DOHH2 (cell line): ENCODE measurements at regions not wholly inside any gene's neighbourhood (a gene's known extent, or its start where the extent isn't known, plus 50 kb on each side); places are given as distances from the start of the nearest gene placed in this dataset.
"Not testable (repeated sequence)": the region's sequence is repeated elsewhere in the genome, so short reads cannot be mapped to it uniquely, and the experiment has no call there.

Experiments used
- H3F3A ChIP-seq: fragments of 200-600 bp; sonication (generic), shearing (Covaris generic); 2 replicates; pipeline ENCODE4 v1.6.0; 2016; ENCODE audit warnings: antibody characterized with exemption, mild to moderate bottlenecking; ENCODE audit not compliant: control insufficient read depth, insufficient read depth
- H3K27ac ChIP-seq: fragments of 200-600 bp; sonication (generic); 2 replicates; pipeline ENCODE4 v1.5.1; 2014; ENCODE audit warnings: low read depth, mild to moderate bottlenecking, low read length, moderate library complexity
- H3K27me3 ChIP-seq: fragments of 200-600 bp; sonication (generic); 2 replicates; pipeline ENCODE4 v1.6.1; 2014; ENCODE audit warnings: mild to moderate bottlenecking, low read length, mixed read lengths; ENCODE audit not compliant: control insufficient read depth
- H3K36me3 ChIP-seq: fragments of 200-600 bp; sonication (generic); 2 replicates; pipeline ENCODE4 v1.6.1; 2014; ENCODE audit warnings: mild to moderate bottlenecking, low read length, moderate library complexity, mixed read lengths; ENCODE audit not compliant: control insufficient read depth
- H3K4me1 ChIP-seq: fragments of 200-600 bp; sonication (generic); 2 replicates; pipeline ENCODE4 v1.6.1; 2014; ENCODE audit warnings: mild to moderate bottlenecking, low read length, mixed read lengths; ENCODE audit not compliant: control insufficient read depth
- H3K4me2 ChIP-seq: fragments of 200-600 bp; sonication (generic); 2 replicates; pipeline ENCODE4 v1.6.0; 2014; ENCODE audit warnings: mild to moderate bottlenecking, low read length, moderate library complexity
- H3K4me3 ChIP-seq: fragments of 200-600 bp; sonication (generic); 2 replicates; pipeline ENCODE4 v1.5.1; 2014; ENCODE audit warnings: mild to moderate bottlenecking, low read length, mixed read lengths
- H3K79me2 ChIP-seq: fragments of 200-600 bp; sonication (generic); 2 replicates; pipeline ENCODE4 v1.6.1; 2014; ENCODE audit warnings: mild to moderate bottlenecking, low read length, mixed read lengths; ENCODE audit not compliant: control insufficient read depth
- H3K9me2 ChIP-seq: fragments of 200-600 bp; sonication (generic); replicated peaks from 2 replicates; pipeline ENCODE4 v1.6.1; 2014; ENCODE audit warnings: mild to moderate bottlenecking, low read length, mixed read lengths; ENCODE audit not compliant: control insufficient read depth
- H3K9me3 ChIP-seq: fragments of 200-600 bp; sonication (generic); 2 replicates; pipeline ENCODE4 v1.6.1; 2014; ENCODE audit warnings: antibody characterized with exemption, low read length, mixed read lengths; ENCODE audit not compliant: control insufficient read depth, insufficient read depth
- H4K20me1 ChIP-seq: fragments of 200-600 bp; sonication (generic); 2 replicates; pipeline ENCODE4 v1.6.0; 2014; ENCODE audit warnings: low read depth, mild to moderate bottlenecking, antibody characterized with exemption, low read length, moderate library complexity; ENCODE audit not compliant: control insufficient read depth, insufficient read depth
- EZH2phosphoT487 ChIP-seq: fragments of 200-600 bp; sonication (generic); IDR thresholded peaks from 2 replicates; pipeline ENCODE4 v1.6.1; 2017; ENCODE audit warnings: borderline replicate concordance, mild to moderate bottlenecking, antibody characterized with exemption, low read length, moderate library complexity, mixed read lengths
- TF ChIP-seq, protein P1 (sequence below): fragments of 200-600 bp; sonication (generic); IDR thresholded peaks from one replicate; pipeline ENCODE4 v1.5.1; 2014; ENCODE audit warnings: antibody characterized with exemption, mild to moderate bottlenecking, low read depth, low read length; ENCODE audit not compliant: poor library complexity, severe bottlenecking

DNA sequence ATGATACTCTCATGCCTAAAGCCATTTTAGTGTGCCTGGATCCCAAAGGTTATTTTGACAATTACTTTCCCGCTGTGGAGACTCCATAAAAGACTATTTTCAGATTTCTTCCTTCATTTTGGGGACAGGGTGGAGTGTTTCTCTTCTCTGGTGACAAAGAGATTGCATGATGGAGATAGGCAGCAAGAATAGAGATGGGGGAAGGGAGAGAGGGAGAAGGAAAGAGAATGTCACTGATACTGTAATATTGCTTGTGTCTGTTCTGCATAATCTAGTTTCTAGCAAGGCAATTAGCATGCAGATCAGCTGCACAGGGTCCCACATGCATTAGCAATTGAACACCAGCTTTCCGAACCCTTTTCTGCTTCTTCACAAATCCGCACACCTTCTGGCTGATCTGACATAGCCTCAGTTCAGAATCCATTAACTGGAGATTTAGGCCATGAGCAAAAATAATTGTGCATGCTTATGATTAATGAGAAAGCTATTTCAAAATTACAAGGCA is 222.4 kb downstream of the OXSM start:
- no peak for TF ChIP-seq EZH2phosphoT487
- TF ChIP-seq, protein P1, sequence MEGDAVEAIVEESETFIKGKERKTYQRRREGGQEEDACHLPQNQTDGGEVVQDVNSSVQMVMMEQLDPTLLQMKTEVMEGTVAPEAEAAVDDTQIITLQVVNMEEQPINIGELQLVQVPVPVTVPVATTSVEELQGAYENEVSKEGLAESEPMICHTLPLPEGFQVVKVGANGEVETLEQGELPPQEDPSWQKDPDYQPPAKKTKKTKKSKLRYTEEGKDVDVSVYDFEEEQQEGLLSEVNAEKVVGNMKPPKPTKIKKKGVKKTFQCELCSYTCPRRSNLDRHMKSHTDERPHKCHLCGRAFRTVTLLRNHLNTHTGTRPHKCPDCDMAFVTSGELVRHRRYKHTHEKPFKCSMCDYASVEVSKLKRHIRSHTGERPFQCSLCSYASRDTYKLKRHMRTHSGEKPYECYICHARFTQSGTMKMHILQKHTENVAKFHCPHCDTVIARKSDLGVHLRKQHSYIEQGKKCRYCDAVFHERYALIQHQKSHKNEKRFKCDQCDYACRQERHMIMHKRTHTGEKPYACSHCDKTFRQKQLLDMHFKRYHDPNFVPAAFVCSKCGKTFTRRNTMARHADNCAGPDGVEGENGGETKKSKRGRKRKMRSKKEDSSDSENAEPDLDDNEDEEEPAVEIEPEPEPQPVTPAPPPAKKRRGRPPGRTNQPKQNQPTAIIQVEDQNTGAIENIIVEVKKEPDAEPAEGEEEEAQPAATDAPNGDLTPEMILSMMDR, result no peak
- Histone ChIP-seq H3K36me3 (no peaks in the 10 kb centered on the region), H3K79me2 (no peaks in the 10 kb centered on the region), H3K4me3 (no peak overlapping the region), H3K4me1 (peaks cover 9% of the 10 kb centered on the region), H3K27me3 (no peaks in the 10 kb centered on the region), H3K9me3 (no peaks in the 10 kb centered on the region), H3K27ac (no peak overlapping the region), H3K9me2 (no peaks in the 10 kb centered on the region), H3K4me2 (no peak overlapping the region), H3F3A (no peaks in the 10 kb centered on the region), H4K20me1 (no peaks in the 10 kb centered on the region)

DNA sequence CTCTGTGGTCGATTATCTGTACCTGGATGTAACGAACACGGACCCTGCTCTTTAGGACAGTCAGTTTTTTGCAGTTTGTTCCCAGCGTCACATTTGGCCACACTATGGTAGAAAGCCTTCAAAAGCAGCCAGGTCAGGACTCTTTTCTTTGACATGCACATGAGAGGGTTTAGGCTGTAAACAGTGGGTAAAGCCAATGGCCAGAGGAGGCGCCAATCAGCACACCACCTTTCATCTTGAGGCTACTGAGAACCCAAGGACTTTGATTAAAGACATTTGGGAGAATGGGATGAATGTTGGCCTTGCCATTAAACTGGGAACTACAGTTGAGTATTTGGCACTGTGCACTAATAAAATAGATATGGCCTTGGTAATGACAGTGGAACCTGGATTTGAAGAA is 225.9 kb downstream of the OXSM start:
- Histone ChIP-seq H3K4me3 (no peak overlapping the region), H3K4me2 (no peak overlapping the region), H3K36me3 (no peaks in the 10 kb centered on the region), H3K27me3 (no peaks in the 10 kb centered on the region), H3K79me2 (no peaks in the 10 kb centered on the region), H3K4me1 (peaks cover 34% of the 10 kb centered on the region), H3F3A (no peaks in the 10 kb centered on the region), H4K20me1 (no peaks in the 10 kb centered on the region), H3K9me3 (no peaks in the 10 kb centered on the region), H3K9me2 (no peaks in the 10 kb centered on the region), H3K27ac (no peak overlapping the region)
- no peak for TF ChIP-seq EZH2phosphoT487
- TF ChIP-seq, protein P1, result no peak

DNA sequence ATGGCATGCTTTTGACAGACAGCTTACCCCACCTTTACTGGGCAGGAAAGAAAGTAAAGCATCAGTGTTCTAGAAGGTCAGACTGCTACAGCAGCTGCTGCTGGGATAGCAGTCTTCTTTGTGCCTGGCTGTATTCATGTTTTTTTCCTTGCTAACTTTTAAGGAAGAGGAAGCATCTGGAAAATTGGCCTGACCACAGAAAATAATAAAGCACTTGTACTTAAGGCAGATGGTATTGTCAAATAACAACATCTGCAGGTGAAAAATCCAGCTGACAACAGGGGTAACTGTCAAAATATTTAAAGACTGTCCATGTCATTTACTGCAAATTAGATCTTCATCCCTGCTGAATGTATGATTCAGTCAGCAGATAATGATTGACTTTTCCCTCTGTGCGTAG is 229.0 kb downstream of the OXSM start:
- Histone ChIP-seq H3K9me3 (no peaks in the 10 kb centered on the region), H3K4me2 (peak overlapping the region; percentile 35), H4K20me1 (no peaks in the 10 kb centered on the region), H3F3A (no peaks in the 10 kb centered on the region), H3K27me3 (no peaks in the 10 kb centered on the region), H3K27ac (peak overlapping the region; percentile 57), H3K36me3 (no peaks in the 10 kb centered on the region), H3K79me2 (no peaks in the 10 kb centered on the region), H3K9me2 (no peaks in the 10 kb centered on the region), H3K4me1 (peaks cover 34% of the 10 kb centered on the region), H3K4me3 (no peak overlapping the region)
- no peak for TF ChIP-seq EZH2phosphoT487
- TF ChIP-seq, protein P1, result no peak

DNA sequence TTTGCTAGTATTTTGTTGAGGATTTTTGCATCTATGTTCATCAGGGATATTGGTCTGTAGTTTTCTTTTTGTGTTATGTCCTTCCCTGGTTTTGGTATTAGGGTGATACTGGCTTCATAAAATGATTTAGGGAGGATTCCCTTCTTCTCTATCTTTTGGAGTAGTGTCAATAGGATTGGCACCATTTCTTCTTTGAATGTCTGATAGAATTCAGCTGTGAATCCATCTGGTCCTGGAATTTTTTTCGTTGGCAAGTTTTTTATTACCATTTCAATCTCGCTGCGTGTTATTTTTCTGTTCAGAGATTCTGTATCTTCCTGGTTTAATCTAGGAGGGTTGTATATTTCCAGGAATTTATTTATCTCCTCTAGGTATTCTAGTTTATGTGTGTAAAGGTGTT is 234.3 kb downstream of the OXSM start:
- not testable (repeated sequence) for H3K4me3 ChIP-seq, H3K4me2 ChIP-seq, H3K79me2 ChIP-seq, H3F3A ChIP-seq, H3K4me1 ChIP-seq, H3K27ac ChIP-seq, H3K9me3 ChIP-seq, H3K9me2 ChIP-seq, H3K36me3 ChIP-seq, H4K20me1 ChIP-seq, H3K27me3 ChIP-seq
